ENCODE measurements at regions not wholly inside any gene's neighbourhood (a gene's known extent, or its start where the extent isn't known, plus 50 kb on each side); places are given as distances from the start of the nearest gene placed in this dataset.
"Not testable (repeated sequence)": the region's sequence is repeated elsewhere in the genome, so short reads cannot be mapped to it uniquely, and the experiment has no call there.

DNA sequence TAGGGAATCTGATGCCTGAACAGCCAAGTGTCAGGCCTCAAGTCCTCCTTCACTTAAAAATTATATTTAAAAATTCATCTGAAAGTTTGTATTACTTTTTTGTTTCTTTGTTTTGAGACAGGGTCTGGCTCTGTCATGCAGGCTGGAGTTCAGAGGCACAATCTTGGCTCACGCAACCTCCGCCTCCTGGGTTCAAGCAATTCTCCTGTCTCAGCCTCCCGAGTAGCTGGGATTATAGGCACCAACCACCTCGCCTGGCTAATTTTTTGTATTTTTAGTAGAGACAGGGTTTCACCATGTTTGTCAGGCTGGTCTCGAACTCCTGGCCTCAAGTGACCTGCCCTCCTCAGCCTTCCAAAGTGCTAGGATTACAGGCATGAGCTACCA lies 53.6 kb upstream of the RDX start:
- TF ChIP-seq POLR2AphosphoS5 (IDR thresholded peaks at IDR 0.05); POLR2A (IDR thresholded peaks at IDR 0.05); EP300 (IDR thresholded peaks at IDR 0.05; ENCODE audit: low read depth): not testable (repeated sequence)
- TF ChIP-seq, protein P1, sequence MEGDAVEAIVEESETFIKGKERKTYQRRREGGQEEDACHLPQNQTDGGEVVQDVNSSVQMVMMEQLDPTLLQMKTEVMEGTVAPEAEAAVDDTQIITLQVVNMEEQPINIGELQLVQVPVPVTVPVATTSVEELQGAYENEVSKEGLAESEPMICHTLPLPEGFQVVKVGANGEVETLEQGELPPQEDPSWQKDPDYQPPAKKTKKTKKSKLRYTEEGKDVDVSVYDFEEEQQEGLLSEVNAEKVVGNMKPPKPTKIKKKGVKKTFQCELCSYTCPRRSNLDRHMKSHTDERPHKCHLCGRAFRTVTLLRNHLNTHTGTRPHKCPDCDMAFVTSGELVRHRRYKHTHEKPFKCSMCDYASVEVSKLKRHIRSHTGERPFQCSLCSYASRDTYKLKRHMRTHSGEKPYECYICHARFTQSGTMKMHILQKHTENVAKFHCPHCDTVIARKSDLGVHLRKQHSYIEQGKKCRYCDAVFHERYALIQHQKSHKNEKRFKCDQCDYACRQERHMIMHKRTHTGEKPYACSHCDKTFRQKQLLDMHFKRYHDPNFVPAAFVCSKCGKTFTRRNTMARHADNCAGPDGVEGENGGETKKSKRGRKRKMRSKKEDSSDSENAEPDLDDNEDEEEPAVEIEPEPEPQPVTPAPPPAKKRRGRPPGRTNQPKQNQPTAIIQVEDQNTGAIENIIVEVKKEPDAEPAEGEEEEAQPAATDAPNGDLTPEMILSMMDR (IDR thresholded peaks at IDR 0.05) = not testable (repeated sequence)
